Lower lobe of right lung (tissue), 2 donors: ENCODE measurements at regions not wholly inside any gene's neighbourhood (a gene's known extent, or its start where the extent isn't known, plus 50 kb on each side); places are given as distances from the start of the nearest gene placed in this dataset.
"Not testable (repeated sequence)": the region's sequence is repeated elsewhere in the genome, so short reads cannot be mapped to it uniquely, and the experiment has no call there.

Experiments used
- ATAC-seq, 2 donors: fragments of 200-7000 bp; cut with Tn5 transposase; one replicate each; pipeline ENCODE4 v1.9.1; 2020 to 2022; ENCODE audit warnings: mild to moderate bottlenecking in 2 of 2, moderate library complexity in 2 of 2
- DNase-seq: peaks from one replicate; pipeline ENCODE4 v3.0.0-alpha.2; 2020
- H3K27ac ChIP-seq: fragments of 200-600 bp; one replicate; pipeline ENCODE4 v1.8.0; 2022
- H3K27me3 ChIP-seq: fragments of 200-600 bp; one replicate; pipeline ENCODE4 v1.8.0; 2022; ENCODE audit warnings: low read depth
- H3K36me3 ChIP-seq: fragments of 200-600 bp; one replicate; pipeline ENCODE4 v1.8.0; 2022; ENCODE audit warnings: mild to moderate bottlenecking
- H3K4me1 ChIP-seq: fragments of 200-600 bp; one replicate; pipeline ENCODE4 v1.8.0; 2022
- H3K4me3 ChIP-seq: fragments of 200-600 bp; one replicate; pipeline ENCODE4 v1.8.0; 2022; ENCODE audit warnings: mild to moderate bottlenecking
- H3K9me3 ChIP-seq: fragments of 200-600 bp; one replicate; pipeline ENCODE4 v1.8.0; 2022
- CTCF ChIP-seq: fragments of 200-600 bp; IDR thresholded peaks from one replicate; pipeline ENCODE4 v1.8.0; 2022; ENCODE audit warnings: antibody characterized with exemption, mild to moderate bottlenecking
- intact Hi-C: fragments of 100-400 bp; cut with DNase I; formaldehyde crosslinking; loops from one replicate; pipeline ENCODE4 v1.11.0; 2022
- donor health status: DM: no; HTN: yes; CAD: no; lungs with severe emphysema.

- Histone ChIP-seq H3K27me3 (no peaks in the 10 kb centered on the region), H3K4me3 (no peak overlapping the region), H3K9me3 (no peaks in the 10 kb centered on the region), H3K27ac (peak overlapping the region; percentile 29), H3K36me3 (no peaks in the 10 kb centered on the region), H3K4me1 (peaks cover 34% of the 10 kb centered on the region)
- ATAC-seq (peak; percentile 59), DNase-seq (no peak)
- intact Hi-C loops = no loop called here
- TF ChIP-seq CTCF = no peak
These were observed 361.0 kb downstream of the CD83 start for GRCh38 chr6:14478381-14479225.

GRCh38 chr6:14481946-14482345, 364.4 kb downstream of the CD83 start:
- ATAC-seq, H3K9me3 ChIP-seq, intact Hi-C loops, H3K27ac ChIP-seq, H3K27me3 ChIP-seq, H3K4me3 ChIP-seq, H3K36me3 ChIP-seq, DNase-seq: not testable (repeated sequence)
- peaks cover 25% of the 10 kb centered on the region for H3K4me1 ChIP-seq

- no peaks in the 10 kb centered on the region for H3K36me3 ChIP-seq
- no peak overlapping the region for H3K27ac ChIP-seq
- intact Hi-C loops = no loop called here
- no peak for TF ChIP-seq CTCF
- H3K9me3 ChIP-seq = no peaks in the 10 kb centered on the region
- DNase-seq = no peak
- H3K4me3 ChIP-seq = no peak overlapping the region
- ATAC-seq = no peak
- H3K4me1 ChIP-seq = no peaks in the 10 kb centered on the region
- H3K27me3 ChIP-seq = no peaks in the 10 kb centered on the region
These were observed 370.1 kb downstream of the CD83 start for GRCh38 chr6:14487625-14488024.

GRCh38 chr6:14488180-14488579, 370.6 kb downstream of the CD83 start:
- H3K4me3 ChIP-seq = no peak overlapping the region
- ATAC-seq = no peak
- intact Hi-C loops = no loop called here
- no peak for TF ChIP-seq CTCF
- H3K36me3 ChIP-seq = no peaks in the 10 kb centered on the region
- H3K27me3 ChIP-seq = no peaks in the 10 kb centered on the region
- no peak for DNase-seq
- no peak overlapping the region for H3K27ac ChIP-seq
- no peaks in the 10 kb centered on the region for H3K4me1 ChIP-seq
- no peaks in the 10 kb centered on the region for H3K9me3 ChIP-seq

- Histone ChIP-seq H3K36me3 (no peaks in the 10 kb centered on the region), H3K4me3 (no peak overlapping the region), H3K4me1 (no peaks in the 10 kb centered on the region), H3K27me3 (no peaks in the 10 kb centered on the region), H3K9me3 (no peaks in the 10 kb centered on the region), H3K27ac (no peak overlapping the region)
- intact Hi-C loops = no loop called here
- DNase-seq (no peak), ATAC-seq (no peak)
- TF ChIP-seq CTCF = no peak
These were observed 371.9 kb downstream of the CD83 start for GRCh38 chr6:14489445-14489844.

- TF ChIP-seq CTCF = no peak
- H3K4me1 ChIP-seq = no peaks in the 10 kb centered on the region
- H3K36me3 ChIP-seq = no peaks in the 10 kb centered on the region
- DNase-seq (no peak), ATAC-seq (no peak)
- H3K4me3 ChIP-seq = no peak overlapping the region
- no peaks in the 10 kb centered on the region for H3K9me3 ChIP-seq
- intact Hi-C loops = no loop called here
- H3K27me3 ChIP-seq = no peaks in the 10 kb centered on the region
- H3K27ac ChIP-seq = no peak overlapping the region
These were observed 381.2 kb downstream of the CD83 start for GRCh38 chr6:14498748-14499147.
